H1 (cell line): ENCODE measurements at regions not wholly inside any gene's neighbourhood (a gene's known extent, or its start where the extent isn't known, plus 50 kb on each side); places are given as distances from the start of the nearest gene placed in this dataset.

Experiments used
- CREB1 ChIP-seq: IDR thresholded peaks from 2 replicates; pipeline ENCODE4 v1.6.1; 2012; ENCODE audit warnings: inconsistent platforms
- E2F6 ChIP-seq: IDR thresholded peaks from 2 replicates; pipeline ENCODE4 v1.6.1; 2012; ENCODE audit warnings: inconsistent platforms
- GTF2F1 ChIP-seq: IDR thresholded peaks from 2 replicates; pipeline ENCODE4 v1.6.1; 2012; ENCODE audit warnings: low read depth, low read length, improper control_type of control experiment, borderline replicate concordance
- NANOG ChIP-seq: IDR thresholded peaks from 2 replicates; pipeline ENCODE4 v1.6.1; 2011; ENCODE audit warnings: low read length, low read depth, mild to moderate bottlenecking, inconsistent platforms; ENCODE audit not compliant: insufficient read depth, poor library complexity, severe bottlenecking
- USF2 ChIP-seq: IDR thresholded peaks from 2 replicates; pipeline ENCODE4 v1.6.1; 2011; ENCODE audit warnings: low read length, improper control_type of control experiment

GRCh38 chr21:14687268-14687625, 141.1 kb upstream of the SAMSN1 start (continued):
- TF ChIP-seq GTF2F1 (no peak), E2F6 (no peak), USF2 (no peak), CREB1 (no peak), NANOG (no peak)
